HEK293T (cell line): ENCODE measurements at regions not wholly inside any gene's neighbourhood (a gene's known extent, or its start where the extent isn't known, plus 50 kb on each side); places are given as distances from the start of the nearest gene placed in this dataset.

Source experiments
- BHLHE40 ChIP-seq: fragments of 450-650 bp; IDR thresholded peaks from 2 replicates; pipeline ENCODE4 v1.6.1; 2016; ENCODE audit warnings: mild to moderate bottlenecking, moderate library complexity, borderline replicate concordance
- FOXK2 ChIP-seq: fragments of 450-650 bp; IDR thresholded peaks from 2 replicates; pipeline ENCODE4 v1.6.1; 2016; ENCODE audit warnings: mild to moderate bottlenecking
- FOXM1 ChIP-seq: fragments of 450-650 bp; IDR thresholded peaks from 2 replicates; pipeline ENCODE4 v1.6.1; 2017; ENCODE audit warnings: mild to moderate bottlenecking, borderline replicate concordance
- L3MBTL2 ChIP-seq: fragments of 450-650 bp; conservative IDR thresholded peaks from 2 replicates; pipeline ENCODE4 v1.6.1; 2016; ENCODE audit warnings: mild to moderate bottlenecking
- NFRKB ChIP-seq: fragments of 450-650 bp; IDR thresholded peaks from 2 replicates; pipeline ENCODE4 v1.6.1; 2016; ENCODE audit warnings: mild to moderate bottlenecking, moderate library complexity
- TARDBP ChIP-seq: fragments of 450-650 bp; IDR thresholded peaks from 2 replicates; pipeline ENCODE4 v1.6.1; 2016
- ZNF384 ChIP-seq: fragments of 450-650 bp; IDR thresholded peaks from 2 replicates; pipeline ENCODE4 v1.6.1; 2016

- no peak for TF ChIP-seq NFRKB
- TF ChIP-seq L3MBTL2 = no peak
- TF ChIP-seq ZNF384 = no peak
- TF ChIP-seq FOXK2 = no peak
- no peak for TF ChIP-seq FOXM1
- TF ChIP-seq TARDBP = no peak
- TF ChIP-seq BHLHE40 = no peak
These were observed 115.6 kb downstream of the NEDD1 start for GRCh38 chr12:97022536-97023230.
